HepG2 (cell line): ENCODE measurements at regions not wholly inside any gene's neighbourhood (a gene's known extent, or its start where the extent isn't known, plus 50 kb on each side); places are given as distances from the start of the nearest gene placed in this dataset.
A peak's percentile ranks its signal among the peaks of the same experiment; 100 is the strongest.

Source experiments
- ATAD3A ChIP-seq: sonication (generic); formaldehyde crosslinking; IDR thresholded peaks from 2 replicates; pipeline ENCODE4 v1.4.0; 2020; ENCODE audit warnings: missing genetic modification reagents
- GATAD2A ChIP-seq: IDR thresholded peaks from 2 replicates; pipeline ENCODE4 v1.6.1; 2016
- HMG20B ChIP-seq: conservative IDR thresholded peaks from 2 replicates; pipeline ENCODE4 v1.6.1; 2016; ENCODE audit warnings: missing genetic modification reagents, missing compliant biosample characterization
- HNRNPL ChIP-seq: fragments of 200-400 bp; formaldehyde crosslinking; IDR thresholded peaks from 2 replicates; pipeline ENCODE4 v1.6.1; 2017; ENCODE audit warnings: mild to moderate bottlenecking, low read depth, low read length
- HOMEZ ChIP-seq: IDR thresholded peaks from 2 replicates; pipeline ENCODE4 v1.6.1; 2016; ENCODE audit warnings: low read depth
- IKZF1 ChIP-seq: fragments of 450-650 bp; IDR thresholded peaks from 2 replicates; pipeline ENCODE4 v1.7.1; 2016
- KAT7 ChIP-seq: IDR thresholded peaks from 2 replicates; pipeline ENCODE4 v1.6.1; 2018; ENCODE audit warnings: borderline replicate concordance, missing compliant biosample characterization
- MXD1 ChIP-seq: sonication (generic); formaldehyde crosslinking; IDR thresholded peaks from 2 replicates; pipeline ENCODE4 v1.4.0; 2020; ENCODE audit warnings: mild to moderate bottlenecking, missing genetic modification reagents
- NFYC ChIP-seq: IDR thresholded peaks from 2 replicates; pipeline ENCODE4 v1.6.1; 2016; ENCODE audit warnings: missing genetic modification reagents, missing compliant biosample characterization
- NR2F1 ChIP-seq, 2 experiments: fragments of 450-650 bp in 1 of 2; formaldehyde crosslinking in 1 of 2; IDR thresholded peaks; 2 replicates each; pipeline versions ENCODE4 v1.5.0 to v1.6.1; 2016 to 2020; ENCODE audit warnings: mild to moderate bottlenecking in 1 of 2, missing compliant biosample characterization in 1 of 2, missing genetic modification reagents in 1 of 2, moderate library complexity in 1 of 2
- NR2F2 ChIP-seq: IDR thresholded peaks from 2 replicates; pipeline ENCODE4 v1.6.1; 2012; ENCODE audit warnings: low read depth, inconsistent platforms, borderline replicate concordance
- RBFOX2 ChIP-seq: fragments of 200-400 bp; formaldehyde crosslinking; IDR thresholded peaks from 2 replicates; pipeline ENCODE4 v1.6.1; 2017; ENCODE audit warnings: low read depth, mild to moderate bottlenecking, low read length
- RBM39 ChIP-seq: fragments of 200-400 bp; formaldehyde crosslinking; IDR thresholded peaks from one replicate; pipeline ENCODE4 v1.6.1; 2018; ENCODE audit warnings: antibody characterized with exemption, mild to moderate bottlenecking, low read depth, low read length; ENCODE audit not compliant: poor library complexity, severe bottlenecking
- SALL2 ChIP-seq: sonication (generic); formaldehyde crosslinking; IDR thresholded peaks from 2 replicates; pipeline ENCODE4 v1.8.1; 2023; ENCODE audit warnings: mild to moderate bottlenecking, missing genetic modification reagents, inconsistent platforms
- SMARCE1 ChIP-seq: fragments of 450-650 bp; IDR thresholded peaks from 2 replicates; pipeline ENCODE4 v1.6.1; 2017; ENCODE audit warnings: borderline replicate concordance
- SUZ12 ChIP-seq: fragments of 150-350 bp; IDR thresholded peaks from 2 replicates; pipeline ENCODE4 v1.6.1; 2014; ENCODE audit warnings: low read depth, low read length
- TFAP4 ChIP-seq: sonication (generic); IDR thresholded peaks from 2 replicates; pipeline ENCODE4 v1.6.1; 2016; ENCODE audit warnings: low read depth, borderline replicate concordance
- TOE1 ChIP-seq: sonication (generic); formaldehyde crosslinking; IDR thresholded peaks from 2 replicates; pipeline ENCODE4 v1.4.0; 2020; ENCODE audit warnings: mild to moderate bottlenecking, missing genetic modification reagents
- U2AF1 ChIP-seq: fragments of 200-400 bp; formaldehyde crosslinking; optimal IDR thresholded peaks from 2 replicates; pipeline ENCODE3; 2017; ENCODE audit warnings: mild to moderate bottlenecking, low read depth, low read length
- YY1 ChIP-seq: IDR thresholded peaks from 2 replicates; pipeline ENCODE4 v1.6.1; 2011; ENCODE audit warnings: low read length, low read depth, moderate library complexity, mild to moderate bottlenecking; ENCODE audit not compliant: insufficient read depth, insufficient replicate concordance
- ZNF383 ChIP-seq: sonication (generic); formaldehyde crosslinking; IDR thresholded peaks from 2 replicates; pipeline ENCODE4 v1.4.0; 2020; ENCODE audit warnings: missing genetic modification reagents, mild to moderate bottlenecking, borderline replicate concordance
- ZNF431 ChIP-seq: sonication (generic); formaldehyde crosslinking; IDR thresholded peaks from 2 replicates; pipeline ENCODE4 v1.9.0; 2022; ENCODE audit warnings: missing genetic modification reagents, low read depth, mild to moderate bottlenecking, borderline replicate concordance
- ZNF737 ChIP-seq: sonication (generic); formaldehyde crosslinking; IDR thresholded peaks from 2 replicates; pipeline ENCODE4 v1.5.0; 2020; ENCODE audit warnings: missing genetic modification reagents, mild to moderate bottlenecking, borderline replicate concordance
- ZNF775 ChIP-seq: sonication (generic); formaldehyde crosslinking; IDR thresholded peaks from 2 replicates; pipeline ENCODE4 v1.4.0; 2020; ENCODE audit warnings: missing genetic modification reagents, mild to moderate bottlenecking, moderate library complexity, borderline replicate concordance
- ZSCAN29 ChIP-seq: sonication (generic); formaldehyde crosslinking; conservative IDR thresholded peaks from 2 replicates; pipeline ENCODE4 v1.4.0; 2020; ENCODE audit warnings: mild to moderate bottlenecking, missing genetic modification reagents
- ZXDC ChIP-seq: sonication (generic); formaldehyde crosslinking; IDR thresholded peaks from 2 replicates; pipeline ENCODE4 v1.5.0; 2020; ENCODE audit warnings: mild to moderate bottlenecking, missing genetic modification reagents

GRCh38 chr20:50242863-50243609 lies 52.4 kb downstream of the CEBPB start (continued):
- TF ChIP-seq HNRNPL (peak; percentile 100), SMARCE1 (no peak), NR2F2 (peak; percentile 72; the same call in 1 of the 2 replicates), ZNF383 (CRISPR knock-in tag) (no peak), MXD1 (CRISPR knock-in tag) (peak; percentile 91), HMG20B (CRISPR knock-in tag) (peak; percentile 81; the same call in 1 of the 2 replicates), SUZ12 (no peak), HOMEZ (CRISPR knock-in tag) (no peak), YY1 (peak; percentile 81), TOE1 (no peak; the same call in 1 of the 2 replicates), ZNF431 (peak; percentile 90), SALL2 (CRISPR knock-in tag) (peak; percentile 87), ZXDC (CRISPR knock-in tag) (peak; percentile 92), RBM39 (no peak), ZSCAN29 (CRISPR knock-in tag) (peak; percentile 97), ZNF737 (CRISPR knock-in tag) (peak; percentile 83), IKZF1 (no peak), TFAP4 (peak; percentile 70; the same call in 1 of the 2 replicates), RBFOX2 (peak; percentile 80), ZNF775 (CRISPR knock-in tag) (no peak), KAT7 (CRISPR knock-in tag) (peak; percentile 12; the same call in 1 of the 2 replicates), GATAD2A (peak; percentile 97), U2AF1 (no peak), ATAD3A (CRISPR knock-in tag) (no peak), NR2F1 (CRISPR knock-in tag; IDR thresholded peaks at IDR 0.05) (peak; percentile 55 to 71; a peak in 2 of 4 replicates), NFYC (no peak)
